K562 (cell line): ENCODE measurements at regions not wholly inside any gene's neighbourhood (a gene's known extent, or its start where the extent isn't known, plus 50 kb on each side); places are given as distances from the start of the nearest gene placed in this dataset.

ENCODE experiments used
- ATAC-seq: fragments of 200-7000 bp; cut with Tn5 transposase; 3 replicates; pipeline ENCODE4 v1.9.1; 2020; ENCODE audit warnings: moderate library complexity
- BruUV-seq: library from RNA; stranded (reverse); fragments of 400-500 nt; replicated peaks from 2 replicates; lab custom pipeline; 2021; lab: Mats Ljungman, UMichigan
- CTCF ChIA-PET: fragments of 300-600 bp; formaldehyde crosslinking; extraction: SDS; loops from one replicate; lab custom pipeline; 2021; ENCODE audit warnings: low intra/inter-chr PET ratio; lab: Yijun Ruan, JAX
- POLR2A ChIA-PET: fragments of 300-600, 350-650 bp; sonication (Branson Sonifier 250); formaldehyde crosslinking; extraction: SDS; loops from one replicate; lab custom pipeline; 2021; ENCODE audit warnings: antibody characterized with exemption, inconsistent platforms; lab: Yijun Ruan, JAX
- DNase-seq, 4 experiments: peaks; one replicate each; pipeline versions ENCODE4 v3.0.0 to v3.0.0-alpha.2; 2011 to 2018; ENCODE audit warnings: low spot score in 3 of 4, mixed read lengths in 3 of 4; ENCODE audit errors: extremely low read depth in 1 of 4
- FAIRE-seq: peaks from 2 replicates; lab custom pipeline; 2011; peaks lifted over from hg19 to GRCh38; lab: Jason Lieb, UNC
- H2AFZ ChIP-seq: 2 replicates; pipeline ENCODE4 v1.6.0; 2011; ENCODE audit warnings: low read depth, low read length, control low read depth, inconsistent platforms
- H3K27ac ChIP-seq: fragments of 200-600 bp; 3 replicates; pipeline ENCODE4 v1.8.0; 2011; ENCODE audit warnings: low read depth, mild to moderate bottlenecking, control low read depth, inconsistent platforms, low read length, moderate library complexity, mixed read lengths; ENCODE audit errors: extremely low read depth
- H3K27me3 ChIP-seq, 2 experiments: fragments of 300-600 bp in 1 of 2; 2 replicates in 1 of 2; 3 replicates in 1 of 2; pipeline versions ENCODE4 v1.6.0 to v1.8.0; 2011; ENCODE audit warnings: inconsistent platforms in 2 of 2, low read length in 2 of 2, mild to moderate bottlenecking in 1 of 2, mixed read lengths in 1 of 2, moderate library complexity in 1 of 2; ENCODE audit not compliant: control insufficient read depth in 2 of 2, insufficient read depth in 2 of 2
- H3K36me3 ChIP-seq: fragments of 300-600 bp; 3 replicates; pipeline ENCODE4 v1.8.0; 2011; ENCODE audit warnings: mild to moderate bottlenecking, low read length, inconsistent platforms; ENCODE audit not compliant: control insufficient read depth, insufficient read depth
- H3K4me1 ChIP-seq, 2 experiments: fragments of 200-600 bp in 1 of 2; replicated peaks in 1 of 2; 2 replicates in 1 of 2; 3 replicates in 1 of 2; pipeline versions ENCODE4 v1.5.1 to v1.8.0; 2011; ENCODE audit warnings: inconsistent platforms in 2 of 2, low read length in 2 of 2, mild to moderate bottlenecking in 1 of 2, mixed read lengths in 1 of 2, moderate library complexity in 1 of 2; ENCODE audit not compliant: control insufficient read depth in 2 of 2, insufficient read depth in 2 of 2
- H3K4me2 ChIP-seq: 2 replicates; pipeline ENCODE4 v1.6.1; 2011; ENCODE audit warnings: low read length, control low read depth, inconsistent platforms, mixed read lengths; ENCODE audit not compliant: insufficient read depth
- H3K4me3 ChIP-seq: fragments of 200-600 bp; sonication (generic), shearing (Covaris generic); 2 replicates; pipeline ENCODE4 v1.5.1; 2016; ENCODE audit warnings: control low read depth, inconsistent platforms
- H3K79me2 ChIP-seq: fragments of 200-600 bp; 3 replicates; pipeline ENCODE4 v1.8.0; 2011; ENCODE audit warnings: low read length, inconsistent platforms; ENCODE audit not compliant: control insufficient read depth, insufficient read depth
- H3K9ac ChIP-seq, 2 experiments: 2 replicates each; pipeline versions ENCODE4 v1.6.0 to v1.6.1; 2011; ENCODE audit warnings: low read depth in 2 of 2, low read length in 2 of 2, control low read depth in 1 of 2, inconsistent platforms in 1 of 2, mild to moderate bottlenecking in 1 of 2, mixed read lengths in 1 of 2; ENCODE audit not compliant: insufficient read depth in 1 of 2
- H3K9me1 ChIP-seq: one replicate; pipeline ENCODE4 v1.6.0; 2011; ENCODE audit warnings: inconsistent platforms, mild to moderate bottlenecking, low read length, moderate library complexity; ENCODE audit not compliant: control insufficient read depth, insufficient read depth
- H3K9me3 ChIP-seq: replicated peaks from 2 replicates; pipeline ENCODE4 v1.5.1; 2011; ENCODE audit warnings: low read depth, low read length, inconsistent platforms; ENCODE audit not compliant: control insufficient read depth, insufficient read depth
- H4K20me1 ChIP-seq: replicated peaks from 2 replicates; pipeline ENCODE4 v1.6.1; 2011; ENCODE audit warnings: low read length, inconsistent platforms, mixed read lengths; ENCODE audit not compliant: control insufficient read depth, insufficient read depth
- CHD7 ChIP-seq: fragments of 200-600 bp; sonication (generic); IDR thresholded peaks from one replicate; pipeline ENCODE4 v1.6.1; 2012; ENCODE audit warnings: mild to moderate bottlenecking, low read depth, low read length, inconsistent platforms
- E2F3 ChIP-seq: fragments of 250-450 bp; sonication (Bioruptor Pico); IDR thresholded peaks from 2 replicates; pipeline ENCODE4 v1.4.0; 2020; ENCODE audit warnings: mild to moderate bottlenecking
- HDAC6 ChIP-seq: IDR thresholded peaks from 2 replicates; pipeline ENCODE4 v1.6.1; 2012; ENCODE audit warnings: low read depth, mild to moderate bottlenecking, control low read depth, inconsistent platforms, low read length, moderate library complexity
- KDM2B ChIP-seq: fragments of 250-450 bp; sonication (Bioruptor Pico); IDR thresholded peaks from 2 replicates; pipeline ENCODE4 v1.8.0; 2021; ENCODE audit warnings: mild to moderate bottlenecking, moderate library complexity
- SP2 ChIP-seq: IDR thresholded peaks from 2 replicates; pipeline ENCODE4 v1.6.1; 2011; ENCODE audit warnings: mild to moderate bottlenecking, low read depth, low read length, moderate library complexity; ENCODE audit not compliant: poor library complexity, severe bottlenecking; ENCODE audit errors: extremely low read depth
- TBP ChIP-seq: optimal IDR thresholded peaks from 2 replicates; pipeline ENCODE3; 2011; ENCODE audit warnings: low read depth, low read length, improper control_type of control experiment
- ZNF263 ChIP-seq: sonication (generic); formaldehyde crosslinking; IDR thresholded peaks from 2 replicates; pipeline ENCODE4 v1.8.0; 2022; ENCODE audit warnings: mild to moderate bottlenecking, missing genetic modification reagents, borderline replicate concordance
- WGBS: fragments of 100-300 bp; shearing (Covaris generic); methylation state at CpG from one replicate; pipeline ENCODE4 v1.1.6; 2016; ENCODE audit warnings: low coverage, mixed read lengths; ENCODE audit not compliant: insufficient coverage; ENCODE audit errors: missing lambda C conversion rate; 5-methylcytosine and 5-hydroxymethylcytosine counted together
- in situ Hi-C: fragments of 300-500 bp; cut with MboI; formaldehyde crosslinking; loops from 4 replicates; pipeline ENCODE4 v1.15.0; 2018; ENCODE audit warnings: inconsistent platforms, mixed read lengths
- intact Hi-C: fragments of 100-400 bp; cut with micrococcal nuclease; formaldehyde crosslinking; loops from 2 replicates; pipeline ENCODE4 v1.14.2; 2022

GRCh38 chr6:165926378-165926777 lies 241.3 kb downstream of the TBXT start (continued):
- TF ChIP-seq KDM2B (CRISPR knock-in tag) = no peak
- TF ChIP-seq SP2 = no peak
- TF ChIP-seq TBP = no peak

- no peaks in the 10 kb centered on the region for H3K36me3 ChIP-seq
- POLR2A ChIA-PET = no interaction called here
- TF ChIP-seq ZNF263 (CRISPR knock-in tag) (no peak), HDAC6 (no peak), CHD7 (no peak), E2F3 (CRISPR knock-in tag) (no peak)
Observed at GRCh38 chr6:165925474-165926156, 242.0 kb downstream of the TBXT start.

More at GRCh38 chr6:165925474-165926156, 242.0 kb downstream of the TBXT start:
- Histone ChIP-seq H3K9me1 (no peaks in the 10 kb centered on the region), H3K27ac (no peak overlapping the region), H4K20me1 (no peaks in the 10 kb centered on the region), H3K27me3 (peaks cover 0 to 6% of the 10 kb centered on the region in 2 experiments; a peak in 2 of 5 replicates), H3K4me1 (no peaks in the 10 kb centered on the region), H3K9ac (no peak overlapping the region), H3K9me3 (no peaks in the 10 kb centered on the region), H3K4me2 (no peak overlapping the region), H2AFZ (no peak overlapping the region), H3K4me3 (no peak overlapping the region), H3K79me2 (no peaks in the 10 kb centered on the region)
- intact Hi-C loops = no loop called here
- in situ Hi-C loops = no loop called here
- 0% methylated on average over 1 of the region's 1 CpG for WGBS
- DNase-seq (no peak), FAIRE-seq (no peak), ATAC-seq (no peak)
- no TSS peak for BruUV-seq
- CTCF ChIA-PET = no interaction called here
